Ovary (tissue), 7 donors: ENCODE measurements at regions not wholly inside any gene's neighbourhood (a gene's known extent, or its start where the extent isn't known, plus 50 kb on each side); places are given as distances from the start of the nearest gene placed in this dataset.

Experiments
- DNase-seq, 5 donors: peaks; one replicate each; pipeline ENCODE4 v3.0.0-alpha.2; 2019 to 2020
- H3K27ac ChIP-seq, 2 donors: fragments of 200-600 bp; one replicate each; pipeline versions ENCODE4 v1.5.1 to v1.8.0; 2019 to 2022
- H3K27me3 ChIP-seq: fragments of 200-600 bp; one replicate; pipeline ENCODE4 v1.8.0; 2022
- H3K36me3 ChIP-seq: fragments of 200-600 bp; sonication (generic); one replicate; pipeline ENCODE4 v1.5.1; 2019
- H3K4me1 ChIP-seq: one replicate; pipeline ENCODE4 v1.8.1; 2013; ENCODE audit warnings: mild to moderate bottlenecking, moderate library complexity; ENCODE audit not compliant: insufficient read depth
- H3K4me3 ChIP-seq: fragments of 200-600 bp; sonication (generic); one replicate; pipeline ENCODE4 v1.5.1; 2017
- H3K9me3 ChIP-seq, 2 donors: fragments of 200-600 bp in 1 of 2; sonication (generic) in 1 of 2; one replicate each; pipeline versions ENCODE4 v1.5.1 to v1.8.1; 2013 to 2019; ENCODE audit warnings: mild to moderate bottlenecking in 1 of 2, moderate library complexity in 1 of 2
- EP300 ChIP-seq: sonication (generic); formaldehyde crosslinking; IDR thresholded peaks from one replicate; pipeline ENCODE4 v1.6.1; 2017; ENCODE audit warnings: antibody characterized with exemption
- POLR2A ChIP-seq: fragments of 450-650 bp; IDR thresholded peaks from one replicate; pipeline ENCODE4 v1.6.1; 2017; ENCODE audit warnings: antibody characterized with exemption, mild to moderate bottlenecking, moderate library complexity
- WGBS, 3 donors: extraction: QIAGEN DNeasy Blood & Tissue Kit in 1 of 3; methylation state at CpG; one replicate each; pipeline versions ENCODE4 v1.1.5 to v1.1.7; 2013 to 2017; 5-methylcytosine and 5-hydroxymethylcytosine counted together
- intact Hi-C, 4 donors: fragments of 100-400 bp; cut with DNase I; formaldehyde crosslinking; loops; one replicate each; pipeline versions ENCODE4 v1.11.0 to v1.15.1; 2022 to 2023
- TF ChIP-seq, protein P1 (sequence below), 3 donors: fragments of 450-650 bp in 2 of 3; fragments of 200-600 bp in 1 of 3; IDR thresholded peaks; one replicate each; pipeline versions ENCODE4 v1.5.1 to v1.8.0; 2016 to 2022; ENCODE audit warnings: antibody characterized with exemption in 3 of 3, mild to moderate bottlenecking in 1 of 3
- donor health status: DM: no; HTN: no; CAD: no; lungs with moderate emphysema.
- donor health status: DM: no; HTN: no; CAD: no.
- donor health status: Bipolar disorder and iron deficiency.
- donor health status: DM: no; HTN: no; CAD: no.
- donor health status: DM: yes; HTN: yes; CAD: no.

- Histone ChIP-seq H3K4me1 (peaks cover 1% of the 10 kb centered on the region), H3K27ac (no peak overlapping the region), H3K9me3 (no peaks in the 10 kb centered on the region), H3K27me3 (no peaks in the 10 kb centered on the region), H3K4me3 (no peak overlapping the region), H3K36me3 (no peaks in the 10 kb centered on the region)
- intact Hi-C loops, result no loop called here
- WGBS, 3 donors, result 85 to 92% (median 86%) methylated on average over 5 of the region's 5 CpGs
- no peak for DNase-seq
- TF ChIP-seq POLR2A (no peak), EP300 (no peak)
- TF ChIP-seq, protein P1, sequence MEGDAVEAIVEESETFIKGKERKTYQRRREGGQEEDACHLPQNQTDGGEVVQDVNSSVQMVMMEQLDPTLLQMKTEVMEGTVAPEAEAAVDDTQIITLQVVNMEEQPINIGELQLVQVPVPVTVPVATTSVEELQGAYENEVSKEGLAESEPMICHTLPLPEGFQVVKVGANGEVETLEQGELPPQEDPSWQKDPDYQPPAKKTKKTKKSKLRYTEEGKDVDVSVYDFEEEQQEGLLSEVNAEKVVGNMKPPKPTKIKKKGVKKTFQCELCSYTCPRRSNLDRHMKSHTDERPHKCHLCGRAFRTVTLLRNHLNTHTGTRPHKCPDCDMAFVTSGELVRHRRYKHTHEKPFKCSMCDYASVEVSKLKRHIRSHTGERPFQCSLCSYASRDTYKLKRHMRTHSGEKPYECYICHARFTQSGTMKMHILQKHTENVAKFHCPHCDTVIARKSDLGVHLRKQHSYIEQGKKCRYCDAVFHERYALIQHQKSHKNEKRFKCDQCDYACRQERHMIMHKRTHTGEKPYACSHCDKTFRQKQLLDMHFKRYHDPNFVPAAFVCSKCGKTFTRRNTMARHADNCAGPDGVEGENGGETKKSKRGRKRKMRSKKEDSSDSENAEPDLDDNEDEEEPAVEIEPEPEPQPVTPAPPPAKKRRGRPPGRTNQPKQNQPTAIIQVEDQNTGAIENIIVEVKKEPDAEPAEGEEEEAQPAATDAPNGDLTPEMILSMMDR (IDR thresholded peaks at IDR 0.05), result no peak
Measured at GRCh38 chr18:8952174-8952573, 150.3 kb upstream of the NDUFV2 start.

DNA sequence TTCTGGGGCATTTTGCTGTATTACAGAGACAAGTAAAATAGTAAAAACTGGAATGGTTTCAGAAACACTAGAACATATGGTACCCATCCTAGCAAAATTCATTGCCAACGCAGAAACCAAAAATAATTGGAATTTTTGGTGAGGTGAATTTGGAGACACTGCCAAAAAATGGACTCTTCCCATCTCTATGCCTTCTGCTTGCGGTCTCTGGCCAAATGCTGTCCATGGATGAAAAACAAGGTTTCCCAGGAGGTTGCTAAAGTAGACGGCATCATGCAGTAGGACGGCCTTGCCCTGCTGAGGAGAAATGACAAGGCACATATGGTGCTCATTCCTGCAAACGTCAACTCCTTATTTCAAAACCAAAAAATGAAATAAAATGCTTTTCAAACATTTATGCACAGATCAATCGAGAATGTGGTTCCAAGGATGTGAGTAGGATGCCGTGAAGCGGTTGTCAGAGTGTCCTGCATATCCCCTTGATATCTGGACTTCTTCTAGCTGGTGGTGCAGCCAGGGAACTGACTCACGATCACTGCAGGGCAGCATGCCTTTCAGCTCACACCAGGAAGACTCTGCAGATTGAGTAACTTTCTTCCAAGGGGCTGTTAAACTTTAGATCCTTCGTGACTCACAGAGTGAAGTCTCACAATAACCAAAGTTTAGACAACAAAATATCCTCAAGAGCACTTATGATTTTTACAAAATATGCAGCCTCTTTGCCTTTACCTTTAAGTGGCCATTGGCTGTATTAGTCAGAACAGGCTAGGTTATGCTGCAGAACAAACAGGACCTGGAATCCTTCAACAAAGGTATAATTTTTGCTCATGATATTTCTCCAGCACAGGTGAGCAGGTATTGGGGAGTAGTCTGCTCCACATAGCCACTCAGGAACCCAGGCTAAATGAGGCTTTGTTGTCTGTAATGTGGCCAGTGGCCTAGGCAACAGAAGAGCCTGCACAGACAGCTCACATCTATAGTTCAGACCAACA, 149.4 kb upstream of the NDUFV2 start:
- Histone ChIP-seq H3K27me3 (no peaks in the 10 kb centered on the region), H3K4me3 (no peak overlapping the region), H3K36me3 (no peaks in the 10 kb centered on the region), H3K27ac (no peak overlapping the region), H3K9me3 (no peaks in the 10 kb centered on the region), H3K4me1 (peaks cover 1% of the 10 kb centered on the region)
- TF ChIP-seq EP300, result no peak
- TF ChIP-seq POLR2A, result no peak
- TF ChIP-seq, protein P1 (IDR thresholded peaks at IDR 0.05), result no peak
- no peak for DNase-seq
- 20 to 24% (median 22%) methylated on average over 10 of the region's 10 CpGs for WGBS, 3 donors
- intact Hi-C loops, result no loop called here

GRCh38 chr18:8957731-8958130, 144.8 kb upstream of the NDUFV2 start:
- peaks cover 1% of the 10 kb centered on the region for H3K4me1 ChIP-seq

GRCh38 chr18:8958660-8959059, 143.8 kb upstream of the NDUFV2 start:
- no peak for DNase-seq
- WGBS, 3 donors, result 78 to 83% (median 80%) methylated on average over 3 of the region's 3 CpGs
- no peak for TF ChIP-seq POLR2A
- TF ChIP-seq, protein P1 (IDR thresholded peaks at IDR 0.05), result no peak
- no peak for TF ChIP-seq EP300
- Histone ChIP-seq H3K36me3 (no peaks in the 10 kb centered on the region), H3K4me3 (no peak overlapping the region), H3K27me3 (no peaks in the 10 kb centered on the region), H3K27ac (no peak overlapping the region), H3K9me3 (no peaks in the 10 kb centered on the region), H3K4me1 (no peaks in the 10 kb centered on the region)
- intact Hi-C loops, result no loop called here

More at GRCh38 chr18:8957731-8958130, 144.8 kb upstream of the NDUFV2 start:
- Histone ChIP-seq H3K4me3 (no peak overlapping the region), H3K27me3 (no peaks in the 10 kb centered on the region), H3K27ac (no peak overlapping the region), H3K36me3 (no peaks in the 10 kb centered on the region), H3K9me3 (no peaks in the 10 kb centered on the region)
- no peak for DNase-seq
- TF ChIP-seq EP300, result no peak
- no peak for TF ChIP-seq POLR2A
- TF ChIP-seq, protein P1 (IDR thresholded peaks at IDR 0.05), result no peak
- intact Hi-C loops, result no loop called here
